Calu3 (cell line): ENCODE measurements at regions not wholly inside any gene's neighbourhood (a gene's known extent, or its start where the extent isn't known, plus 50 kb on each side); places are given as distances from the start of the nearest gene placed in this dataset.

Source experiments
- BruUV-seq: library from RNA; stranded (reverse); fragments of 400-500 nt; replicated peaks from 2 replicates; lab custom pipeline; 2021; lab: Mats Ljungman, UMichigan
- CTCF ChIA-PET: fragments of 300-600 bp; sonication (Branson Sonifier 250); formaldehyde crosslinking; loops from one replicate; lab custom pipeline; 2022; ENCODE audit warnings: antibody characterized with exemption; lab: Charles Lee
- DNase-seq: peaks from one replicate; pipeline ENCODE4 v3.0.0; 2022
- H3K27ac Mint-ChIP-seq: one replicate; pipeline ENCODE4 v1.8.0; 2022; ENCODE audit warnings: mixed read lengths; ENCODE audit not compliant: unreplicated experiment
- H3K27me3 Mint-ChIP-seq: one replicate; pipeline ENCODE4 v1.8.0; 2022; ENCODE audit warnings: mixed read lengths; ENCODE audit not compliant: unreplicated experiment
- H3K36me3 Mint-ChIP-seq: one replicate; pipeline ENCODE4 v1.8.0; 2022; ENCODE audit warnings: mild to moderate bottlenecking, moderate library complexity, mixed read lengths; ENCODE audit not compliant: insufficient read depth, unreplicated experiment
- H3K4me1 Mint-ChIP-seq: one replicate; pipeline ENCODE4 v1.8.0; 2022; ENCODE audit warnings: mild to moderate bottlenecking, low read depth, mixed read lengths; ENCODE audit not compliant: unreplicated experiment
- H3K4me3 Mint-ChIP-seq: one replicate; pipeline ENCODE4 v1.8.0; 2022; ENCODE audit warnings: mild to moderate bottlenecking, low read depth, moderate library complexity, mixed read lengths; ENCODE audit not compliant: unreplicated experiment
- H3K9me3 Mint-ChIP-seq: one replicate; pipeline ENCODE4 v1.8.0; 2022; ENCODE audit warnings: low read depth, mixed read lengths; ENCODE audit not compliant: unreplicated experiment
- intact Hi-C: fragments of 100-400 bp; cut with micrococcal nuclease; formaldehyde crosslinking; loops from one replicate; pipeline ENCODE4 v1.10.0; 2022; ENCODE audit not compliant: unreplicated experiment
- TF ChIP-seq, protein P1 (sequence below): fragments of 200-600 bp; IDR thresholded peaks from one replicate; pipeline ENCODE4 v1.8.0; 2022; ENCODE audit warnings: antibody characterized with exemption; ENCODE audit not compliant: unreplicated experiment

DNA sequence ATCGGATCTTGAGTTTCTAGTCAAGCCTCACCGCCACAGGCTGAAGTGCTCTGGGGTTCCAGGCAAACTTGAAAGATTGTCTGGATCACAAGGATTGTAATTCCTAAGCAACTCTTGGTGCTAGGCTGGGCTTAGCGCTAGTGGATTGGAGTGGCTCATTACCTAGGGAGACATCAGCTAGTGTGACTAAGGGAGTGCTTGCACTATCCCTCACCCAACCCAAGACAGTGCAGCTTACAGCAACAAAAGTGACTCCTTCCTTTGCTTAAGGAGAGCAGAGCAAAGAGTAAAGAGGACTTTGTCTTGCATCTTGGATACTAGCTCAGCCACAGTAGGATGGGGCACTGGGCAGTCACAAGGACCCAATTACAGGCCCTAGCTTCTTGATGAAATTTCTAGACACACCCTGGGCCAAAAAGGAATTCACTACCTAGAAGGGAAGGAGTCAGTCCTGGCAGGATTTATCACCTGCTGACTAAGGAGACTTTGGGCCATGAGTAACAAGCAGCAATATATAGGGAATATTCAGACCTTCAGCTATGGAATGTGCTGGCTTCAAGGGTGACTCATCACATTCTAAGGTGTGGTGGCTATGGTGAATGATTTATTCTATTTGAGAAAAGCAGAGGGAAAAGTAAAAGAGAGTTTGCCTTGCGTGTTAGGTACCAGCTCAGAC lies 1212.4 kb downstream of the PCDH18 start:
- TF ChIP-seq, protein P1, sequence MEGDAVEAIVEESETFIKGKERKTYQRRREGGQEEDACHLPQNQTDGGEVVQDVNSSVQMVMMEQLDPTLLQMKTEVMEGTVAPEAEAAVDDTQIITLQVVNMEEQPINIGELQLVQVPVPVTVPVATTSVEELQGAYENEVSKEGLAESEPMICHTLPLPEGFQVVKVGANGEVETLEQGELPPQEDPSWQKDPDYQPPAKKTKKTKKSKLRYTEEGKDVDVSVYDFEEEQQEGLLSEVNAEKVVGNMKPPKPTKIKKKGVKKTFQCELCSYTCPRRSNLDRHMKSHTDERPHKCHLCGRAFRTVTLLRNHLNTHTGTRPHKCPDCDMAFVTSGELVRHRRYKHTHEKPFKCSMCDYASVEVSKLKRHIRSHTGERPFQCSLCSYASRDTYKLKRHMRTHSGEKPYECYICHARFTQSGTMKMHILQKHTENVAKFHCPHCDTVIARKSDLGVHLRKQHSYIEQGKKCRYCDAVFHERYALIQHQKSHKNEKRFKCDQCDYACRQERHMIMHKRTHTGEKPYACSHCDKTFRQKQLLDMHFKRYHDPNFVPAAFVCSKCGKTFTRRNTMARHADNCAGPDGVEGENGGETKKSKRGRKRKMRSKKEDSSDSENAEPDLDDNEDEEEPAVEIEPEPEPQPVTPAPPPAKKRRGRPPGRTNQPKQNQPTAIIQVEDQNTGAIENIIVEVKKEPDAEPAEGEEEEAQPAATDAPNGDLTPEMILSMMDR, result no peak
- CTCF ChIA-PET, result no interaction called here

DNA sequence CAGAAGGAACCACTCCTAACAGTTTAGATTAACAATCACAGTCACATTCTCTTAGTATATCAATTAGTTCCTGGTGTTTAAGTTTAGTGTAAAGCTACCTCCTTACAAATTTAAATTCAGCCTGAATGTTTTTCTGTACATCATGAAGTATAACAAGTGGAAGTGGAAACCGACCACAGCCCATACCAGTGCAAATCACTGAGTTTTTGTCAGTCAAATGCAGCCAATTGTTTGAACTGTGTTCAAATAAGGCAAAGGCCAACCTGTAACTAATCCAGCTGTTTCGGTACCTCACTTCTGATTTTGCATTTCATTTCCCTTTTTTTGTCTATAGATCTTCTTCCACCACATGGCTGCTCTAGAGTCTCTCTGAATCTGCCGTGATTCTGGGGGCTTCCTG lies 1215.3 kb downstream of the PCDH18 start:
- H3K27ac Mint-ChIP-seq, result no peak overlapping the region
- H3K4me3 Mint-ChIP-seq, result no peak overlapping the region
- no peaks in the 10 kb centered on the region for H3K27me3 Mint-ChIP-seq
- CTCF ChIA-PET, result interaction anchor here (0.5 to 0.6 kb wide), 2 partner anchors 27 to 41 kb away, joined by 3 to 7 read pairs; no protein-coding TSS in a partner anchor
- TF ChIP-seq, protein P1, result no peak
- DNase-seq, result no peak
- no peaks in the 10 kb centered on the region for H3K36me3 Mint-ChIP-seq
- BruUV-seq, result no TSS peak
- intact Hi-C loops, result no loop called here
- H3K4me1 Mint-ChIP-seq, result peaks cover 8% of the 10 kb centered on the region
- no peaks in the 10 kb centered on the region for H3K9me3 Mint-ChIP-seq

More for the DNA sequence above, 1212.4 kb downstream of the PCDH18 start:
- BruUV-seq, result no TSS peak
- no peaks in the 10 kb centered on the region for H3K27me3 Mint-ChIP-seq
- H3K4me1 Mint-ChIP-seq, result peaks cover 8% of the 10 kb centered on the region
- intact Hi-C loops, result no loop called here
- H3K36me3 Mint-ChIP-seq, result no peaks in the 10 kb centered on the region
- H3K4me3 Mint-ChIP-seq, result no peak overlapping the region
- peak; percentile 34 for DNase-seq
- peak overlapping the region; percentile 56 for H3K27ac Mint-ChIP-seq
- H3K9me3 Mint-ChIP-seq, result no peaks in the 10 kb centered on the region

DNA sequence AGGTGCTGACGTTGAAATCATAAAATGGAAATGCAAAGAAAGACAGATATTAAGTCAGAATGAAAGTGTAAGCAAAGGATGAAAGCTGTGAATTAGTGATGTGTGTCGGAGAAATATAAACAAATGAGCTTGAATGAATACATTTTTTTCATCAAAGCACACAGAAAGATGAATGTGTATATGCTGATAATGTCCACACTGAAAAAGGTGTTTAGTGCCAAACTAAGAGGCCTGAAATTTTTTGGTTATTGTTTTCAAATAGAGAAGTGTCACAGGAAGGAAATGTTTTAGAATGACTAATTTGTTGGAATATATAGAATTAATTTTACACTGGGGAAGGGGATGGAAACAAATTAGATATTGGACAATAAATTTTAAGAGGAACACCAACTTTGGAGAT lies 1217.6 kb downstream of the PCDH18 start:
- no peaks in the 10 kb centered on the region for H3K4me1 Mint-ChIP-seq

DNA sequence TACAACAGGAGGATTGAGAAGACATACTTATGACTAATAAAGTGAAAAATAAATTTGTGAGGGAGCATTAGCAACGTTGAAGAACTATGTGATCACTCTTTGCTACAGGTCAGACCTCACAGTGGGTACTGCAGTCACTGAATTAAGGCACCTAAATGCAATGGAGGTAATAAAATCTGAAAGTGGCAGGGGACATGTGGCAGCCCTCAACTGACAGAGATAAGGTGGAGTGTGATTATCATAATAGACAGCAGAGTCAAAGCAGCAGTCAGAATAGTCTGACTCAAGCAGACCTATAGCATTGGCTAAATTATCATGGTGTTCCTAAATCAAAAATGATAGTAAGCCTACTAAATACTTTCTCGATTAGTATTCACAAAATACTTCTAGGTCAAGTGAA lies 1220.5 kb downstream of the PCDH18 start:
- no TSS peak for BruUV-seq
- H3K4me1 Mint-ChIP-seq, result no peaks in the 10 kb centered on the region
- intact Hi-C loops, result no loop called here
- no peaks in the 10 kb centered on the region for H3K27me3 Mint-ChIP-seq
- CTCF ChIA-PET, result no interaction called here
- no peak for DNase-seq
- no peaks in the 10 kb centered on the region for H3K36me3 Mint-ChIP-seq
- H3K9me3 Mint-ChIP-seq, result no peaks in the 10 kb centered on the region
- H3K27ac Mint-ChIP-seq, result no peak overlapping the region
- no peak overlapping the region for H3K4me3 Mint-ChIP-seq
- TF ChIP-seq, protein P1, result no peak

More for the DNA sequence above, 1217.6 kb downstream of the PCDH18 start:
- Mint-ChIP-seq H3K27me3 (no peaks in the 10 kb centered on the region), H3K27ac (no peak overlapping the region), H3K4me3 (no peak overlapping the region), H3K9me3 (no peaks in the 10 kb centered on the region), H3K36me3 (no peaks in the 10 kb centered on the region)
- TF ChIP-seq, protein P1, result no peak
- DNase-seq, result no peak
- intact Hi-C loops, result no loop called here
- no TSS peak for BruUV-seq
- CTCF ChIA-PET, result no interaction called here
